Keratinocyte (primary cell): ENCODE measurements at regions not wholly inside any gene's neighbourhood (a gene's known extent, or its start where the extent isn't known, plus 50 kb on each side); places are given as distances from the start of the nearest gene placed in this dataset.

Experiments
- EZH2 ChIP-seq: IDR thresholded peaks from one replicate; pipeline ENCODE4 v1.6.1; 2012; ENCODE audit warnings: inconsistent platforms, mild to moderate bottlenecking, low read length, moderate library complexity
- TF ChIP-seq, protein P1 (sequence below), 3 experiments: IDR thresholded peaks in 1 of 3; conservative IDR thresholded peaks in 1 of 3; optimal IDR thresholded peaks in 1 of 3; 2 replicates in 2 of 3; 3 replicates in 1 of 3; pipeline versions ENCODE3 to v1.5.1; 2011; ENCODE audit warnings: low read length in 3 of 3, mild to moderate bottlenecking in 3 of 3, moderate library complexity in 2 of 3, control low read depth in 1 of 3, inconsistent platforms in 1 of 3; ENCODE audit not compliant: insufficient read depth in 2 of 3; ENCODE audit errors: extremely low read depth in 1 of 3

DNA sequence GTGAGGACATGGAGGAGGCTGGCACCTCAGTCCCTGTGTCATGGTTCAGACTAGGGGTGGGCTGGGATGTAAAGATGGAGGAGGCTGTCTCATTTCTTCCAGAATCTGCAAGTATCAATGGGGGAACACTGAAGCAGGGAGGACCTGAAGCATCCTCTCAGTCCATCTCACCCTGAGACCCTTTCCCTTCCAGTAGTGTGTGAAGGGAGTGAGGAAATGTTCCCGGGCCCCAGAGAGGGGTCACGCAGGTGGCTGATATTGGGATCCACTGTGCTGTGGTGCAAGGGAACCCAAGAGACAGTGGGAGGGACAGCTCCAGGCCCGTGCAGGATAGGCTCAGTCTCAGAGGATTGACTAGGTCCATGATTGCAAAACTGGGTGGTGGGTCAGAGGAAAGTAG is 72.2 kb upstream of the ADPGK start:
- TF ChIP-seq, protein P1, sequence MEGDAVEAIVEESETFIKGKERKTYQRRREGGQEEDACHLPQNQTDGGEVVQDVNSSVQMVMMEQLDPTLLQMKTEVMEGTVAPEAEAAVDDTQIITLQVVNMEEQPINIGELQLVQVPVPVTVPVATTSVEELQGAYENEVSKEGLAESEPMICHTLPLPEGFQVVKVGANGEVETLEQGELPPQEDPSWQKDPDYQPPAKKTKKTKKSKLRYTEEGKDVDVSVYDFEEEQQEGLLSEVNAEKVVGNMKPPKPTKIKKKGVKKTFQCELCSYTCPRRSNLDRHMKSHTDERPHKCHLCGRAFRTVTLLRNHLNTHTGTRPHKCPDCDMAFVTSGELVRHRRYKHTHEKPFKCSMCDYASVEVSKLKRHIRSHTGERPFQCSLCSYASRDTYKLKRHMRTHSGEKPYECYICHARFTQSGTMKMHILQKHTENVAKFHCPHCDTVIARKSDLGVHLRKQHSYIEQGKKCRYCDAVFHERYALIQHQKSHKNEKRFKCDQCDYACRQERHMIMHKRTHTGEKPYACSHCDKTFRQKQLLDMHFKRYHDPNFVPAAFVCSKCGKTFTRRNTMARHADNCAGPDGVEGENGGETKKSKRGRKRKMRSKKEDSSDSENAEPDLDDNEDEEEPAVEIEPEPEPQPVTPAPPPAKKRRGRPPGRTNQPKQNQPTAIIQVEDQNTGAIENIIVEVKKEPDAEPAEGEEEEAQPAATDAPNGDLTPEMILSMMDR (optimal IDR thresholded peaks at IDR 0.05 in 1 of 3, IDR thresholded peaks at IDR 0.05 in 1 of 3, conservative IDR thresholded peaks at IDR 0.05 in 1 of 3; ENCODE audit: extremely low read depth in 1 of 3, insufficient read depth in 2 of 3, low read length in 3 of 3) = no peak
- TF ChIP-seq EZH2 = no peak
